ENCODE measurements at regions not wholly inside any gene's neighbourhood (a gene's known extent, or its start where the extent isn't known, plus 50 kb on each side); places are given as distances from the start of the nearest gene placed in this dataset.
A peak's percentile ranks its signal among the peaks of the same experiment; 100 is the strongest.

- ATAC-seq, result no peak
Measured at GRCh38 chr5:32850817-32851496, 139.8 kb downstream of the NPR3 start.

GRCh38 chr5:32851559-32852173 lies 140.5 kb downstream of the NPR3 start:
- intact Hi-C loops (cut with DNase I, micrococcal nuclease), result no loop called here
- H3K4me1 ChIP-seq (ENCODE audit: low read depth), result no peaks in the 10 kb centered on the region
- no peak overlapping the region for H3K4me3 ChIP-seq
- TF ChIP-seq CTCF (IDR thresholded peaks at IDR 0.05), result no peak
- H3K36me3 ChIP-seq (ENCODE audit: low read depth), result no peaks in the 10 kb centered on the region
- ATAC-seq (no peak), DNase-seq (no peak)
- H3K9me3 ChIP-seq, result no peaks in the 10 kb centered on the region

More at GRCh38 chr5:32850817-32851496, 139.8 kb downstream of the NPR3 start:
- Histone ChIP-seq H3K36me3 (ENCODE audit: low read depth) (no peaks in the 10 kb centered on the region), H3K4me1 (ENCODE audit: low read depth) (no peaks in the 10 kb centered on the region), H3K9me3 (no peaks in the 10 kb centered on the region), H3K4me3 (no peak overlapping the region)
- intact Hi-C loops (cut with DNase I, micrococcal nuclease), result no loop called here
- TF ChIP-seq CTCF (IDR thresholded peaks at IDR 0.05), result no peak
- DNase-seq, result no peak

GRCh38 chr5:32852535-32852934 lies 141.4 kb downstream of the NPR3 start:
- DNase-seq (peak in 1 of 3 donors; percentile 20), ATAC-seq (peak; percentile 30)
- Histone ChIP-seq H3K36me3 (ENCODE audit: low read depth) (no peaks in the 10 kb centered on the region), H3K4me3 (no peak overlapping the region), H3K9me3 (no peaks in the 10 kb centered on the region), H3K4me1 (ENCODE audit: low read depth) (no peaks in the 10 kb centered on the region)
- TF ChIP-seq CTCF (IDR thresholded peaks at IDR 0.05), result no peak
- intact Hi-C loops (cut with DNase I, micrococcal nuclease), result no loop called here

GRCh38 chr5:32852976-32853375 lies 141.9 kb downstream of the NPR3 start:
- no peak for DNase-seq
- no peaks in the 10 kb centered on the region for H3K36me3 ChIP-seq (ENCODE audit: low read depth)
- H3K9me3 ChIP-seq, result no peaks in the 10 kb centered on the region
- intact Hi-C loops (cut with DNase I, micrococcal nuclease), result no loop called here
- no peak overlapping the region for H3K4me3 ChIP-seq
- no peak for TF ChIP-seq CTCF (IDR thresholded peaks at IDR 0.05)
- no peak for ATAC-seq
- H3K4me1 ChIP-seq (ENCODE audit: low read depth), result no peaks in the 10 kb centered on the region

- no peak for DNase-seq
- TF ChIP-seq CTCF (IDR thresholded peaks at IDR 0.05), result no peak
Measured at GRCh38 chr5:32854473-32854872, 143.4 kb downstream of the NPR3 start.

More at GRCh38 chr5:32854473-32854872, 143.4 kb downstream of the NPR3 start:
- H3K36me3 ChIP-seq (ENCODE audit: low read depth), result no peaks in the 10 kb centered on the region
- H3K4me3 ChIP-seq, result no peak overlapping the region
- H3K9me3 ChIP-seq, result peaks cover 5% of the 10 kb centered on the region
- H3K4me1 ChIP-seq (ENCODE audit: low read depth), result no peaks in the 10 kb centered on the region
- intact Hi-C loops (cut with DNase I, micrococcal nuclease), result no loop called here
- no peak for ATAC-seq
